HG03097 (cell line): ENCODE measurements at regions not wholly inside any gene's neighbourhood (a gene's known extent, or its start where the extent isn't known, plus 50 kb on each side); places are given as distances from the start of the nearest gene placed in this dataset.

Experiments used
- ATAC-seq: cut with Tn5 transposase; IDR thresholded peaks from one replicate; pipeline ENCODE4 v1.9.1; 2021; ENCODE audit not compliant: unreplicated experiment, low FRiP score

- ATAC-seq: no peak
Observed at GRCh38 chr7:46029111-46029704, 108.1 kb upstream of the IGFBP3 start.

- no peak for ATAC-seq
Observed at GRCh38 chr7:46028246-46028645, 107.2 kb upstream of the IGFBP3 start.

GRCh38 chr7:46026741-46027140 is 105.7 kb upstream of the IGFBP3 start:
- no peak for ATAC-seq

GRCh38 chr7:46024263-46024916 is 103.3 kb upstream of the IGFBP3 start:
- no peak for ATAC-seq

GRCh38 chr7:46022397-46022796 is 101.3 kb upstream of the IGFBP3 start:
- no peak for ATAC-seq

GRCh38 chr7:46015107-46015868 is 94.2 kb upstream of the IGFBP3 start:
- ATAC-seq: no peak

GRCh38 chr7:46011501-46011900 is 90.4 kb upstream of the IGFBP3 start:
- no peak for ATAC-seq

- ATAC-seq: no peak
Observed at GRCh38 chr7:46011059-46011458, 90.0 kb upstream of the IGFBP3 start.

GRCh38 chr7:46009211-46009610 is 88.1 kb upstream of the IGFBP3 start:
- no peak for ATAC-seq

GRCh38 chr7:46007990-46008643 is 87.0 kb upstream of the IGFBP3 start:
- no peak for ATAC-seq

- ATAC-seq: no peak
Observed at GRCh38 chr7:46007194-46007593, 86.1 kb upstream of the IGFBP3 start.

- no peak for ATAC-seq
Observed at GRCh38 chr7:46006723-46007122, 85.7 kb upstream of the IGFBP3 start.

GRCh38 chr7:46006212-46006611 is 85.1 kb upstream of the IGFBP3 start:
- no peak for ATAC-seq

GRCh38 chr7:46004965-46005364 is 83.9 kb upstream of the IGFBP3 start:
- ATAC-seq: no peak

- no peak for ATAC-seq
Observed at GRCh38 chr7:46003896-46004875, 83.1 kb upstream of the IGFBP3 start.

- no peak for ATAC-seq
Observed at GRCh38 chr7:46003161-46003560, 82.1 kb upstream of the IGFBP3 start.

- ATAC-seq: no peak
Observed at GRCh38 chr7:46000513-46000912, 79.4 kb upstream of the IGFBP3 start.

- ATAC-seq: no peak
Observed at GRCh38 chr7:45999541-45999940, 78.5 kb upstream of the IGFBP3 start.

GRCh38 chr7:45998506-45998905 is 77.4 kb upstream of the IGFBP3 start:
- no peak for ATAC-seq

GRCh38 chr7:45993621-45994020 is 72.5 kb upstream of the IGFBP3 start:
- no peak for ATAC-seq
